Suprapubic skin (tissue), 4 donors: ENCODE measurements at regions not wholly inside any gene's neighbourhood (a gene's known extent, or its start where the extent isn't known, plus 50 kb on each side); places are given as distances from the start of the nearest gene placed in this dataset.

ENCODE experiments used
- DNase-seq, 2 donors: peaks; one replicate each; pipeline ENCODE4 v3.0.0-alpha.2; 2019; ENCODE audit warnings: low spot score in 2 of 2
- H3K27ac ChIP-seq: fragments of 200-600 bp; sonication (generic); one replicate; pipeline ENCODE4 v1.5.1; 2019
- H3K27me3 ChIP-seq: fragments of 200-600 bp; sonication (generic); one replicate; pipeline ENCODE4 v1.5.1; 2019
- H3K36me3 ChIP-seq: fragments of 200-600 bp; sonication (generic); one replicate; pipeline ENCODE4 v1.5.1; 2019
- H3K4me1 ChIP-seq: fragments of 200-600 bp; sonication (generic); one replicate; pipeline ENCODE4 v1.5.1; 2019
- H3K4me3 ChIP-seq: fragments of 200-600 bp; sonication (generic); one replicate; pipeline ENCODE4 v1.5.1; 2019; ENCODE audit warnings: mild to moderate bottlenecking
- H3K9me3 ChIP-seq: fragments of 200-600 bp; sonication (generic); one replicate; pipeline ENCODE4 v1.5.1; 2019
- EP300 ChIP-seq: sonication (generic); formaldehyde crosslinking; IDR thresholded peaks from one replicate; pipeline ENCODE4 v1.6.1; 2017; ENCODE audit warnings: antibody characterized with exemption
- POLR2A ChIP-seq, 2 donors: fragments of 450-650 bp; IDR thresholded peaks; one replicate each; pipeline ENCODE4 v1.6.1; 2017; ENCODE audit warnings: antibody characterized with exemption in 2 of 2, mild to moderate bottlenecking in 2 of 2, moderate library complexity in 2 of 2
- POLR2AphosphoS5 ChIP-seq, 3 donors: sonication (generic); formaldehyde crosslinking; IDR thresholded peaks; one replicate each; pipeline ENCODE4 v1.6.1; 2017; ENCODE audit warnings: antibody characterized with exemption in 3 of 3
- WGBS: methylation state at CpG from one replicate; pipeline ENCODE4 v1.1.5; 2018; 5-methylcytosine and 5-hydroxymethylcytosine counted together
- TF ChIP-seq, protein P1 (sequence below), 2 donors: fragments of 200-600 bp in 1 of 2; fragments of 450-650 bp in 1 of 2; sonication (generic) in 1 of 2; IDR thresholded peaks; one replicate each; pipeline ENCODE4 v1.5.1; 2016 to 2019; ENCODE audit warnings: antibody characterized with exemption in 2 of 2, mild to moderate bottlenecking in 1 of 2, moderate library complexity in 1 of 2

DNA sequence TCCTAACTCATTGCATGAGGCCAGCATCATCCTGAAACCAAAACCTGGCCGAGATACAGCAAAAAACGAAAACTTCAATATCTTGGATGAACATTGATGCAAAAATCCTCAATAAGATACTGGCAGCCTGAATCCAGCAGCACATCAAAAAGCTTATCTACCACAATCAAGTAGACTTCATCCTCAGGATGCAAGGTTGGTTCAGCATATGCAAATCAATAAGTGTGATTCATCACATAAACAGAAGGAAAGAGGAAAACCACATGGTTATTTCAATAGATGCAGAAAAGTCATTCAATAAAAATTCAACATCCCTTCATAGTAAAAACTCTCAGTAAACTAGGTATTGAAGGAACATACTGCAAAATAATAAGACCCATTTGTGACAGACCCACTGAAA lies 56.5 kb upstream of the PPFIA2 start:
- Histone ChIP-seq H3K4me1 (no peaks in the 10 kb centered on the region), H3K36me3 (no peaks in the 10 kb centered on the region), H3K9me3 (no peaks in the 10 kb centered on the region), H3K4me3 (no peak overlapping the region), H3K27ac (no peak overlapping the region), H3K27me3 (no peaks in the 10 kb centered on the region)
- whole genome bisulfite sequencing, result 81% methylated on average over 2 of the region's 2 CpGs
- TF ChIP-seq, protein P1, sequence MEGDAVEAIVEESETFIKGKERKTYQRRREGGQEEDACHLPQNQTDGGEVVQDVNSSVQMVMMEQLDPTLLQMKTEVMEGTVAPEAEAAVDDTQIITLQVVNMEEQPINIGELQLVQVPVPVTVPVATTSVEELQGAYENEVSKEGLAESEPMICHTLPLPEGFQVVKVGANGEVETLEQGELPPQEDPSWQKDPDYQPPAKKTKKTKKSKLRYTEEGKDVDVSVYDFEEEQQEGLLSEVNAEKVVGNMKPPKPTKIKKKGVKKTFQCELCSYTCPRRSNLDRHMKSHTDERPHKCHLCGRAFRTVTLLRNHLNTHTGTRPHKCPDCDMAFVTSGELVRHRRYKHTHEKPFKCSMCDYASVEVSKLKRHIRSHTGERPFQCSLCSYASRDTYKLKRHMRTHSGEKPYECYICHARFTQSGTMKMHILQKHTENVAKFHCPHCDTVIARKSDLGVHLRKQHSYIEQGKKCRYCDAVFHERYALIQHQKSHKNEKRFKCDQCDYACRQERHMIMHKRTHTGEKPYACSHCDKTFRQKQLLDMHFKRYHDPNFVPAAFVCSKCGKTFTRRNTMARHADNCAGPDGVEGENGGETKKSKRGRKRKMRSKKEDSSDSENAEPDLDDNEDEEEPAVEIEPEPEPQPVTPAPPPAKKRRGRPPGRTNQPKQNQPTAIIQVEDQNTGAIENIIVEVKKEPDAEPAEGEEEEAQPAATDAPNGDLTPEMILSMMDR (IDR thresholded peaks at IDR 0.05), result no peak
- TF ChIP-seq POLR2A (IDR thresholded peaks at IDR 0.05), result no peak
- no peak for TF ChIP-seq EP300
- no peak for TF ChIP-seq POLR2AphosphoS5 (IDR thresholded peaks at IDR 0.05)
- DNase-seq, result no peak

DNA sequence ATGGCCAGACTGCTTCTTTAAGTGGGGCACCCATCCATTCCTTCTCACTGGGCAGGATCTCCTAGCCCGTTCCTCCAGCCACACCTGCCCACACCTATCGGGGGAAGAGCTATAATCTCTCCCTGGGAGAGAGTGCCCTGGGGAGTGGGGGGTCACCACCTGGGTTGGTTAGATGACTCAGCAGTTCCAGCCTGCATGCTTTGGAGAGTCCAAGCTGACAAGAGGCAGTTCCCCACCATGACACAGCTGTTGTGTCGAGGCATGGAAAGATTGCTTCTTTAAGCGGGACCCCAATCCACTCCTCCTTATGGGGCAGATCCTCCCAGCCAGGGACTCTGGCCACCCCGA lies 52.6 kb upstream of the PPFIA2 start:
- no peaks in the 10 kb centered on the region for H3K9me3 ChIP-seq
- no peaks in the 10 kb centered on the region for H3K36me3 ChIP-seq
- no peak overlapping the region for H3K27ac ChIP-seq
- TF ChIP-seq EP300, result no peak
- no peak for TF ChIP-seq POLR2A (IDR thresholded peaks at IDR 0.05)
- TF ChIP-seq, protein P1 (IDR thresholded peaks at IDR 0.05), result no peak
- TF ChIP-seq POLR2AphosphoS5 (IDR thresholded peaks at IDR 0.05), result no peak
- no peaks in the 10 kb centered on the region for H3K27me3 ChIP-seq
- WGBS, result 69% methylated on average over 3 of the region's 5 CpGs
- DNase-seq, result no peak
- peaks cover 5% of the 10 kb centered on the region for H3K4me1 ChIP-seq
- H3K4me3 ChIP-seq, result no peak overlapping the region

DNA sequence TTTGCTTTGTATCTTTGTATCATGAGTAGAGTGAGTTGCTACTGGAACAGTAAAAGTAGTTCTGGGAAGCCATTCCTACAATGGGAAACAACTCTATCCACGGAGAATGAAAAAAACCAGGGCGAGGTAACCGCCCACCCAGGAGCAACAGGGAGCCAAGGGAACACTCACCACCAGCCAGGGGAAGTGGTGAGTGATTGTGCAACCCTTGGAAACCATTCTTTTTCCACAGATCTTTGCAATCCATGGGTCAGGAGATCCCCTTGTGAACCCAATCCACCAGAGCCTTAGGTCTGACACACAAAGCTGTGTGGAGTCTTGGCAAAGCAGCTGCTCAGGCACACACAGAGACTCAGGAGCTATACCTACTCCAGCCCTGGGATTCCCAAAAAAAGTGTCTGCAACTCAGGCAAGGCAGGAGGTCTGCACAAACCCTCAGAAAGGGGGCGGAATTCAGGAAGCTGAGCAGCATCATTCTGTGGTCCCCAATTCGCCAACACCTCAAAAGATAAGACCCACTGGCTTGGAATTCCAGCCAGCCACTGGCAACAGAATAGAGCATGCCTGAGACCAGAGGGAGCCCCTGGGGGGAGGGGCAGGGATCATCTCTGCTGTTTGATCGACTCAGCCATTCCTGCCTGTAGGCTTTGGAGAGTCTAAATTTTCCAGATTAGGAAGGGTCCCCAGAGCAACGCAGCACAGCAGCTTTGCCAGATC lies 52.1 kb upstream of the PPFIA2 start:
- TF ChIP-seq, protein P1 (IDR thresholded peaks at IDR 0.05), result no peak
- TF ChIP-seq POLR2A (IDR thresholded peaks at IDR 0.05) (no peak), POLR2AphosphoS5 (IDR thresholded peaks at IDR 0.05) (no peak), EP300 (no peak)
- 66% methylated on average over 7 of the region's 7 CpGs for WGBS
- Histone ChIP-seq H3K27me3 (no peaks in the 10 kb centered on the region), H3K4me3 (no peak overlapping the region), H3K36me3 (no peaks in the 10 kb centered on the region), H3K9me3 (no peaks in the 10 kb centered on the region), H3K4me1 (peaks cover 5% of the 10 kb centered on the region), H3K27ac (no peak overlapping the region)
- DNase-seq, result no peak

DNA sequence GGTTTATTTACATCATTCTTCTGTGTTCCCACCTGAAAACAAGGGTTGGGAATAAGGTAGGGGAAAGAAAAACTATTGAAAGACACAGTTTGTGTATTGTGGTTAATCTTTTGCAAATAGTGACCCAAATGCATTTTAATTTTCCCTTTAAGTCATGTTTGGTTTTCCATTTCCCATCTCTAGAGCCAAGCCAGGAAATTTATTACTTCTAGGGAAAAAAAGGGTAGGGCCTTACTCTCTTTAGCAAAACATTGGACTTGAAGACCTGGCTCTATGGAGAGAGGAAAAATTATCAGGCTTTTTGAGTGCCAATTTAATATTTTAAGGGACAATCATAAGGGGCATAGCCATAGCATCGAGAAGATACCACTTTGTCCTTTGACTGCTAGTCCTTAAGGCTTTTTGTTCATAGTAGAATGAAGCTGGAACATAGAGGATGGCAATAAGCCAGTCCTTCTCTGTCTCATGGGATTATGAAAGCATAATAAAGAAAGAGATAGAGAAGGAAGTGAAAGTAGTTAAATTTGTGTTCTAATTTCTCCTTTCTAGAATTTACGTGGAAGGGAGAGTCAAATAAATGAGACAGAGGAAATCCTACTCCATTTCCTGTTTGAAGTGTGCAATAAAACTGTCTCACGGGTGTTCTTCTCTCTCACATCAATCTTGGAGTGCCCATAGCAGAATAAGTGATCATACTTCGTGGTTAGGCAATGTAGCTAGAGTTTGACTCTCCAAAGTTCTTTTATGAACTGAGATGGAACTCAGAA lies 50.9 kb upstream of the PPFIA2 start:
- Histone ChIP-seq H3K4me1 (peaks cover 5% of the 10 kb centered on the region), H3K36me3 (no peaks in the 10 kb centered on the region), H3K27me3 (no peaks in the 10 kb centered on the region), H3K9me3 (no peaks in the 10 kb centered on the region), H3K27ac (no peak overlapping the region), H3K4me3 (no peak overlapping the region)
- DNase-seq, result no peak
- 26% methylated on average over 4 of the region's 4 CpGs for WGBS
- TF ChIP-seq POLR2A (IDR thresholded peaks at IDR 0.05) (no peak), EP300 (no peak), POLR2AphosphoS5 (IDR thresholded peaks at IDR 0.05) (no peak)
- TF ChIP-seq, protein P1 (IDR thresholded peaks at IDR 0.05), result no peak

DNA sequence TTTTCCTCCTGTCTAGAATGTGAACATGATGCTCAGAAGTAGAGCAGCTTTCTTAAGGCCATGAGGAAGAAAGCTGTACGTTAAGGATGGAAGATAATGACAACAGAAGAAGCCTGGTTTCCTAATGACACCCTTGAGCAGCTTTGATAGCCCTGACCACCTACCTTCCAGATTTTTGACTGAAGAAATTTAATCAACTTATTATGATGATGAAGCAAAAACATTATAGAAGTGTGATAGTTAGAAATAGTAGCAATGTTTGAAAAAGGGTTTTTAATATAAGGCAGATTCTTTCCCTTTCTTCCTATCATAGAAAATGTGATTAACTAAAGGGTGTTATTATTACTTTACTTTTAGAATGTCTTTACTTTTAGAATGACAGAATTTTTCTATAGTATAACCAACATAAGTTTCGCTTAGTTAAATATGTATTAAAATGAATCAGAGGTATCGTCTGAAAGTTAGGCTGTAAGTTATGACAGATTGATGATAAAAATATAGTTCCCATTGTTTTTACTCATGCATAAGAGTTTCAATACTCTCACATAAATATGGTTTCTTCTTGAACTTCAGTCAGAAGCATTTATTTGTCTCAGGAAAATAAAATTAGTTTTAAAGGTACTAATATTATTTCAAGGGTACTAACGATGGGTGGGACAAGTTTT lies 50.1 kb upstream of the PPFIA2 start:
- no peak overlapping the region for H3K4me3 ChIP-seq
- WGBS, result 81% methylated on average over 4 of the region's 4 CpGs
- H3K27ac ChIP-seq, result no peak overlapping the region
- TF ChIP-seq, protein P1 (IDR thresholded peaks at IDR 0.05), result no peak
- TF ChIP-seq EP300 (no peak), POLR2A (IDR thresholded peaks at IDR 0.05) (no peak), POLR2AphosphoS5 (IDR thresholded peaks at IDR 0.05) (no peak)
- no peaks in the 10 kb centered on the region for H3K9me3 ChIP-seq
- no peaks in the 10 kb centered on the region for H3K36me3 ChIP-seq
- DNase-seq, result no peak
- no peaks in the 10 kb centered on the region for H3K27me3 ChIP-seq
- H3K4me1 ChIP-seq, result peaks cover 5% of the 10 kb centered on the region
